ENCODE measurements at regions not wholly inside any gene's neighbourhood (a gene's known extent, or its start where the extent isn't known, plus 50 kb on each side); places are given as distances from the start of the nearest gene placed in this dataset.

GRCh38 chr19:30235946-30236345, 136.2 kb upstream of the ZNF536 start:
- TF ChIP-seq CTCF (IDR thresholded peaks at IDR 0.05): no peak
- DNase-seq (ENCODE audit: low spot score): no peak
- ATAC-seq (ENCODE audit: low FRiP score): no peak

- ATAC-seq (ENCODE audit: low FRiP score) (no peak), DNase-seq (ENCODE audit: low spot score) (no peak)
- TF ChIP-seq CTCF (IDR thresholded peaks at IDR 0.05): no peak
Observed at GRCh38 chr19:30236587-30236986, 135.6 kb upstream of the ZNF536 start.

GRCh38 chr19:30237140-30237539, 135.0 kb upstream of the ZNF536 start:
- ATAC-seq (ENCODE audit: low FRiP score) (no peak), DNase-seq (ENCODE audit: low spot score) (no peak)
- no peak for TF ChIP-seq CTCF (IDR thresholded peaks at IDR 0.05)

- DNase-seq (ENCODE audit: low spot score) (no peak), ATAC-seq (ENCODE audit: low FRiP score) (no peak)
- no peak for TF ChIP-seq CTCF (IDR thresholded peaks at IDR 0.05)
Observed at GRCh38 chr19:30240904-30241695, 131.1 kb upstream of the ZNF536 start.

GRCh38 chr19:30244533-30244932, 127.7 kb upstream of the ZNF536 start:
- ATAC-seq (ENCODE audit: low FRiP score): no peak
- TF ChIP-seq CTCF (IDR thresholded peaks at IDR 0.05): no peak
- DNase-seq (ENCODE audit: low spot score): no peak

- ATAC-seq (ENCODE audit: low FRiP score) (no peak), DNase-seq (ENCODE audit: low spot score) (no peak)
- no peak for TF ChIP-seq CTCF (IDR thresholded peaks at IDR 0.05)
Observed at GRCh38 chr19:30245401-30246039, 126.7 kb upstream of the ZNF536 start.

GRCh38 chr19:30249911-30250310, 122.3 kb upstream of the ZNF536 start:
- TF ChIP-seq CTCF (IDR thresholded peaks at IDR 0.05): no peak
- DNase-seq (ENCODE audit: low spot score): no peak
- ATAC-seq (ENCODE audit: low FRiP score): no peak

All from omental fat pad (tissue), 3 donors.